HG03025 (cell line): ENCODE measurements at regions not wholly inside any gene's neighbourhood (a gene's known extent, or its start where the extent isn't known, plus 50 kb on each side); places are given as distances from the start of the nearest gene placed in this dataset.

Experiments
- ATAC-seq: cut with Tn5 transposase; IDR thresholded peaks from one replicate; pipeline ENCODE4 v1.9.1; 2021; ENCODE audit warnings: mild to moderate bottlenecking, moderate library complexity; ENCODE audit not compliant: unreplicated experiment, low FRiP score

DNA sequence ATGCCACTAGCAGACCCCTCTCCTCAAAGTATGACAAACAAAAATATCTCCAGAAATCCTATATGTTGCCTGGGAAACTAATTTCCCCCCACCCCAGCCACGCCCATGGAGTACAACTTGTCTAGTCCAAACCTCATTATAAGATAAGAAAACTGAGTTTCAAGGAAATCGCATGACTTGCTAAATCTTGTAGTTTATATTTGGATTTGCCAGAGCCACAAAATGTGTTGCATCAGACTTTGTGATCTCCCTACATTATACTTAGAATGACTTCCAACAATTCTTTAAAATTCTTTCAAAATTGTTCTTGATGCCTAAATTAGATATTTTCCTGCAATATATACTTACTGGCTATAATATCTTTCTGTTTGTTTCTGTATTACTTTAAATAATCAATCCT lies 1034.4 kb downstream of the IGSF11 start:
- no peak for ATAC-seq

DNA sequence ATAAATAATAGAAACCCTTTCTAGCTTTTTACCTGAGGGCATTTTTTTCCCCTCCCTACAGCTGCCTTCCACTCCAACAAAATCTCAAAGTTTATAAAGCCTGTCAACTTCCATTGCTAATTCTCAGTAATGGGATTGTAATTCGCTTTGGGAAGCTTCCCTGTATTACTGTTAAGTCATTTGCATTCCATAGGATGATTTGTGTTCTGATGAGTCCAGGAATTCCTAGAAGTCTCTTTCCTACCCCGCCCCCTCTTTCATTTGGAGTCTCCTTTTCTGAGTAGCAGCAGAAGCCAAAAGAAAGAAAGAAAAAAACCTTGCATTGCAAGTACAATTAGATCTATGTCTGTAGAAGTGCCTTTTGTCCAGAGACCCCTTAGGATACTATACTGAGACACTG lies 1033.3 kb downstream of the IGSF11 start:
- ATAC-seq = no peak

DNA sequence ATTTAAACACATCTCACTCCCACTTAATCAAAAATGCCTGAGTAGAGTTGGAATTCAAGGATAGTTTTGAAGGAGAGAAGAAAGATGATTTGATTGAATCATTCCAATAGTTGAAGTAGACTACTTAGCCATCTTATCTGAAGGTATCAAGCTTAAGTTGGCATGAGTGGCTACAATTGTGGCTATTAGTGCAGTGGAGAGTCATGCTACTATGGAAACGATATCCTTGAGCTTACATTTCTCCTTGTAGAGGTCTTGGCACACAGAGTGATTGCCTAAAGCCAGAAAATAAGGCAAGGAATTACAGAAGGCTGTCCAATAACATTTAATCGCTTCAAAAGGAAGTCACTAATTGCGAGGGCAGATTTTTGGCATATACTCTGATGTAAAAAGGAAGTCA lies 1022.7 kb downstream of the IGSF11 start:
- no peak for ATAC-seq

DNA sequence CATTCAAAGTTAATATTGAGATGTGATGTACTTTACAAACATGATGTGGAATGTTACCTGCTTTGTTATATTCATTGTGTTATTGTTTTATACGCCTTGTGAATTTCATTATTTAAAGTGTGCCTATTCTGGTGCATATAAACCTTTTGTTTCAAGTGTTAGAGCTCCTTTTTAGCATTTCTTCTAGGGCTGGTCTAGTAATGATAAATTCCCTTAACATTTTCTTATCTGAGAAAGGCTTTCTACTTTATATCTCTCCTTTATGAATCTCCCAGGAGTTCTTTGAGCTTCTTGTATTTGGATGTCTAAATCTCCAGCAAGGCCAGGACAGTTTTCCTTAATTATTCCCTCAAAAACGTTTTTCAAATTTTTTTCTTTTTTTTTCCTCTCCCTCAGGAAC lies 1005.6 kb downstream of the IGSF11 start:
- ATAC-seq = no peak

DNA sequence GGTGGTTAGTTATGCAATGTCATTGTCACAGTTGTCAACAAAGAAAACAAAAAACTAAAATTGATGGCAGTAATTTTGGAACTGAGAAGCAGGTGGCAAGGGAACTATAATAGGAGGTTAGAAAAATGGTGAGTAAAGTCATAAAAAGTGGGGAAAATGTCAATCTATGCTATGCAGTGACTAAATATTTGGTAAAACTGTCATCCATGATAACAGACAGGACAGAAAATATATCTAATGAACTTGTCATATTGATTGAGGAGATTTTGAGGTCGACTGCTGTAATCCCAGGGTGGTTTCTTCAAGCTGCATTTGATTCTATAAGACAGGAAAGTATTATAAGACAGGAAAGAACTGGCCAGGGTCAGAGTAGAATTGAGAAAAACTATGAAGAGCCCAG lies 998.4 kb downstream of the IGSF11 start:
- ATAC-seq = no peak

DNA sequence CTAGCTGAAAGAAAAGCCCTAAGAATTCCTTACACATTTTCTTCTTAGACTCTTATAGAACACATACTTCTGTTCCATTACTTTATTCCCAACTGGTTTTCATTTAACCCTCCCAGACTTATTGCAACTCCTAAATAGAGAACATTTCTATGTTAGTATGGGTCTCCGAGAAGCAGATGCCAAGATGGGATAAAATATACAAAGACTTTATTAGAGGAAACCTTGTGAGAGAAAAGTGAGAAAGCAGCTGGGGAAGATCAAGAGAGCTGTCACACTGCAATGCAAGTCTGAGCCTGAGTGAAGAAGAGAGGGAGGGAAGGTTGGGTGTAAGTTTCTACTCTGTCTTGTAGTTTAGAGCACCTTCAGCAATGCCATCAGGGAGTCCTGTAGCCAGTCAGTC lies 979.3 kb downstream of the IGSF11 start:
- no peak for ATAC-seq

DNA sequence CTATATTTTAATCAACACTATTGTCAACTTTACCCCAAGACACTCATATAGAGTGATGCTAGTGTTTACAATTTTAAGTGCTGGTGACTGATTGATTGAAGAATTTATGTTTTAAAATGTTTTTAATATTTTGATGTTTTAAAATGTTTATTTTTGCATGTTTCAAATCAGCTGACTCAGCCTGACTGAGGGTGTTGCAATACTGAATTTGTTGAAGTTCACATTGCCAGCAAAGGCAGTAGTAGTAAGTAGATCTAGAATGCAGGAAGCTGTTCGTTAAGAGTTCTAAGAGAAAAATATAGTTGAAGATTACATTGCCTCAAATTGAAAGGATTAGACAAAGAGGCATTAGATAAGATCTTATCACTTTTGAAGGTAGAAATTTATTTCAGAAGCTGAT lies 977.6 kb downstream of the IGSF11 start:
- ATAC-seq = no peak

DNA sequence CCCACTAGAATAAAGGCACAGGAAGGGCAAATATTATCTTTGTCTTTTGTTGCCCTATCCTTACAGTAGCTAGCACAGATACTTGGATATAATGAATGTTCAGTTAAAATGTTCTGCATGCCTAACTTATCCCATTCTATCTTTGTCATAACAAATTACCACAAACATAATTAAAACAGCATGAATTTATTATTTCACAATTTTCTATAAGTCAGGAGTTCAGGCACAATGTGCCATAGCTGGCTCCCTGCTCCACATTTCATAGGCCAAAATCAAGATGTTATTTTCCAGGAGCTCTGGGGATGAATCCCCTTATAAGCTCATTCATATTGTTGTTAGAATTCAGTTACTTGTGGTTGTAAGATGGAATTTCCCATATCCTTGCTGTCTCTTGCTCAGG lies 975.5 kb downstream of the IGSF11 start:
- no peak for ATAC-seq

DNA sequence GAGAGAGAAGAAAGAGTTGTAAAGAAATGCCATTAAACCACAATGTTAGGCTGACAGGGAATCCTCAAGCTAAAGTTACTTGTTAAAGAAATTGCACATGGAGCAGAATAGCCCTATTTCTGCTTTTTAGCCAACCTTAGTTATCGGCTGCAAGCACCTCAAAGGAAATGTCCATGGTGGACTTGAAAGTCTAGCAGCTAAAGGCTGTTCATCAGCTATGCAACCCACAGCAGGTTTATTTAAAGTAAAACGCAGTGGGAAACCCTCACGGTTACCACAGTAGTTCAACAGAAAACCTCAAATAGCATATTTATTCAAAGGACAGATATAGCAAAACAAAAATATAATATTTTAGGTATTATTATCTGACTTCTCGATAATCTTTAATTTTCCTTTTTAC lies 967.2 kb downstream of the IGSF11 start:
- ATAC-seq = no peak

DNA sequence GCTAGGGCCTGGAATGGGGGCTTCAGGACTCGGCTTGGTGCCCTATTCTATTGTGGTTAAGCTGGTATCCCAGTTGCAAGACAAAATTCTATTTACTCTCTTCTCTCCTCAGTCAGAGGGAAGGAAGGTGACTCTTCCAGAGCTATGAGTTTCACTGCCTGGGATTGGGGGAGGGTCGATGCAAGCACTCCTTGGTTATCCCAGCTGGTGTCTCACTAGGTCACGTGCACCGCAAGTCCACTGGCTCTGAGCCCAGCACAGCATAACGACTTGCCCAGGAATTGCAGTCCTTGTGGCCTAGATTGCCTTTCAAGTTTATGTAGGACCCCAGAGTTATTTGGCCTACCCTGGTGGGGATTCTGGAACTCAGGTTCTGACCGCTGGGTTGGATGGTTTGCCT lies 958.8 kb downstream of the IGSF11 start:
- no peak for ATAC-seq

DNA sequence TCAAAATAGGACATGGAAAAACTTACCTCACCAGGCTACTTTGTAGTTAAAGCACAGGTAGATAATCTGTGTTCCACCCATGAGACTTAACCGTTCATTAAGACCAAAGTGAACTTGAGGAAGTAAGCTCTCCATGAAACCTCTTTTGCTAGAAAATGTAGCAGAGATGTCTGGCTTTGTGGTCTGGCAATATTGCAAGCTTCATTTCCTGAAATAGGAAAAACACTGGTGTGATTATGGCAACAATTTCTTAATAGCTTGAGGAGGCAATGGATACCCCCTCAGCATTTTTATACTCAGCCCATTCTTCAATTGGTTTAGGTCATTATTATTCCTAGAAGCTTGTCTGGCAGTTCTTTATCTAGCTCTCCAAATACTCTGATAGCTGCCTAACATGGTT lies 957.3 kb downstream of the IGSF11 start:
- ATAC-seq = no peak

DNA sequence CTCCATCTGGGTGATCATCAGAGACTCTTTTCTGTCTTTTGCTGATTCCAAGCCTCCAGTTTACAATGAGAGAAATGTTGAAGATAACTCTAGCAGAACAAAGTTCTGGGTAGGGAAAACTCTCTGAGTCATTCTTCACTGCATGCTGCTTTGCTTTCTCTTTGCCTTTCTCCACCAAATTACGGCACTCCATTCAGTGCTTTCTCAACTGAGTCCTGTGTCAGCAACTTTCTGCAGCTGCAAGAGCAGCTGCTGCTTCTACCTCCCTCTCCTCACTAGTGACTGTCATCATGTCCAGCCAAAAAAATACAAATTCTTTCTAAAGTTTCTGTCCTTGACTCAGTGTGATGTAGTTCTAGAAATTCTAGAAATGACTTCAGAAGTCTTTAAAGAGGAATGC lies 953.8 kb downstream of the IGSF11 start:
- ATAC-seq = no peak

DNA sequence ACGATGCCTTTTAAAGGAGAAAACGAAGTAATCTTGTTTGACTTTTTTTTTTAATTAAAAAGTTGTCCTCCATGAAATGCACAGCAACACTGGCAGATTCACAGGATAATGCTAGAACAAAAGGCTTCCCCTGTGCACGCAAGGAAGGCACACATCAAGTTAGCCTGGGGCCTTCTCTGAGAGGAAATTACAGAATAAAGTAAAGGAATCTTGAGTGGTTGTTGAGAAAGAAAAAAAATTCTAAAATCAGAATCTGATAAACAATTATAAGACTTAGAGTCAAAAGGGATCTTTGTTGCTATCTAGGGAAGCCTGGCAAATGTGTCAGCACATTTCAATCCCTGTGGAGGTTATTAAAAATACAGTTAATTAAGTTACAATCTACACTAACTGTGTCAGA lies 946.0 kb downstream of the IGSF11 start:
- ATAC-seq = no peak

DNA sequence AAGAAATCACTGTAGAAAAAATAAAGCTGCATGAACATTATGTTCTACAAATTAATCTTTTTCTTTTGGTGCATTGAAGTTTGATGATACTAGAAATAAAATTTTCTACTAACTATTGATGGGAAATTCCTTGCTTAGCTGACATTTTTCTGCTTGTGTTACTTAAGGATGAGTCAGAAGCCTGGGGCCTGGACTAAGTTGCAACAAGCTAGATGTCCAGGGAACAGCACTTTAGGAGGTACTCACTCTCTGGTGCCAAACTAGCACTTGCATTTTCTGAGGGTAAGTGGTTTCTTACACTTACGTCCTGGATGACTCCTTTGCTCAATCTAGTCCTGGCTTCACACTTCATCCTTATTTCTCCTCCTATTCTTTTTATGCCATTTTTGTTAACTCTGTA lies 945.1 kb downstream of the IGSF11 start:
- no peak for ATAC-seq

DNA sequence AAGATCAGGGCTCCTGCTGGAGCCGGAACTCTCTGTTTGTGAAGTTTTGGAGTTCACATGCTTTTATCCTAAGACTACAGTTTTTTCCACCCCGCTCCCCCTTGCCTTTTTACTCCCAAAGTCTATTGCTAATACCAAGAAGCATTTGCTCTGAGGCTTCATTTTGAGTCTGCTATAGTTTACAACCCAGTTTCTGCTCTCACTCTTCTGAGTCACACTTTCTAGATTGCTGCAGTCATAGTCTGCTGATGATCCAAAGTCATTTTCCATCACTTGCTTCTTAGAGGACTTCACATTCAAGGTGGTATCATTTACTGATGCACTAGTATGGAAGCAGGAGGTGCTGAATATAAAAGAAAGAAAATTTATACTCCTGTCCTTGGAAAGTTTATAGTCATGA lies 937.4 kb downstream of the IGSF11 start:
- no peak for ATAC-seq

DNA sequence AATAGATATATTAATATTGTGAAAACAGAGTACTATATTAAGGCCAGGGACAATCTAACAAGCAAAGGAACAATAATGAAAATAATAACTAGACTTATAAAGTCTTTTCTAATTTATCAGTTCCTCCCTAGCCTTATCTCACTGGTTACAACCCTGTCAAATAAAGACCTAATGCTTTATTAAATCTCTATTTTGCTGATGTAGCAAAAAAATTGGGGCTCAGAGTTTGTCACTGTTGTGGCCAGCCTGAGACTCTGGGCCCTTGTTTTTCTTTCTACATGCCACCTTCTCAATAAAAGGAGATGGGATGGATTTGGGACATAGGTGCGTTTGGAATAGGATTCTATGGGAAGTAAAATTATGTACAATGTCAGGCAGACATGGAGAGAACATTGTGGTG lies 937.0 kb downstream of the IGSF11 start:
- ATAC-seq = no peak

DNA sequence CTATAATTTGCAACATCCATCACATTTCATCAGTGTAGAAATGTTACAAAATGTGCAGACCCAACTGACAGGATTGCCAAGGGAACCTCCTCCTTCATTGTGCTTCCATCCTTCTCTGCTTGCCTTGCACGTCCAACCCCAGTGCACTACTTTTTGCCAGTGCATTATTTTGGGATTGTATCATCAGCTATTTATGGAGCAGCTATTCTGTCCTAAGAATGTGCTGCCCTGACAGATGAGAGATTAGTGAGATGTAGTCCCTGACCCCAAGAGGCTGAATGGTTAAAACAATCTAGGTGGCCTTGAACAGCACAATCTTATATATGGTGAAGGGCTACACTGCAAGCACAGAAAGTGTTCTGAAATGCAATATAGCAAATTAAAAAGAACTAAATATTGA lies 935.8 kb downstream of the IGSF11 start:
- no peak for ATAC-seq

DNA sequence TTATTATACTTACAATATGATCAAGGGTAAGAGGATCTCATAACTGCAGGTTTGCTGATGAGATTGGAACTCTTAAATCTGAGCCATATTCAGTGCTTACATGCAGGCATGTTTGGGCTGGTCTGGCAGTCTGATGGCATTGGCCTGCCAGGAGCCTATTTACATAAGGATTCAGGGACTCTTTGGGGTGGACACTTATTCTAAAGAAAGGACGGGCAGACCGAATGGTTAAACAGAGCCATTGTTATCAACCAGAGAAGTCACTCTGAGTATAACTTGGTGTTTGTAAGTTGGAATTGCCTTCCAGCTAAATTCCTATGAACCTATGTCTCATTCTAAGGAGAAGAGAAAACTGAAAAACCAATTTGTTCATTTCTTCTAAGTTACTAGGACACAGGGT lies 932.8 kb downstream of the IGSF11 start:
- ATAC-seq = no peak

DNA sequence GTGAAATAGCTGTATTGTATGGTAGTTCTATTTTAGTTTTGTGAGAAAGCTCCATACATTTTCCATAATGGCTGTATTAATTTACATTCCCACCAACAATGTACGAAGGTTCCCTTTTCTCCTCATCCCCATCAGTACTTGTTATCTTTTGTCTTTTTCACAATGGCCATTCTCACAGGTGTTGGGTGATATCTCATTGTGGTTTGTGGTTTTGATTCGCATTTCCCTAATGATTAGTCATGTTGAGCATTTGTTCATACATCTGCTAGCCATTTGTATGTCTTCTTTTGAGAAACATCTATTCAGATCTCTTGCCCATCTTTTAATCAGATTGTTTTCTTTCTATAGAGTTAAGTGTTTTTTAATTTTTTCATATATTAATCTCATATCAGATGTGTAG lies 931.9 kb downstream of the IGSF11 start:
- no peak for ATAC-seq

DNA sequence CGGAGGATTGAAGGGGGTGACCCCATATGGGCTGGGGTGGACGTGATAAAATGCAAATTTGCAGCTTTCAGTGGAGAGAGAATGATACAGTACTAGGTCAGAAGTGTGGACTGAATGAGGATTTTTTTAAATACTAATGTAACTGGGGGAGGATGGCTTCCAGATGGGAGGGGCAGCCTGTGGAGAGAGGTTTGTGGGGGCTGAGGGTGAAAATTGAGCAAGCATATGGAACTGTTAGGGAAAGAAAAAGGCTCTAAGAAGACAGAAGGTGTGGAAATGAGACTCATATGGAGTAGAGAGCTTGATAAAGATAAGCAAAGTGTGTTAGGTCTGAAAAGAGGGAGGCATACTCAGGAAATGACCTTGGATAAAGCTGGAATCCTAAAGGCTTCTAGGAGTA lies 926.4 kb downstream of the IGSF11 start:
- ATAC-seq = no peak

DNA sequence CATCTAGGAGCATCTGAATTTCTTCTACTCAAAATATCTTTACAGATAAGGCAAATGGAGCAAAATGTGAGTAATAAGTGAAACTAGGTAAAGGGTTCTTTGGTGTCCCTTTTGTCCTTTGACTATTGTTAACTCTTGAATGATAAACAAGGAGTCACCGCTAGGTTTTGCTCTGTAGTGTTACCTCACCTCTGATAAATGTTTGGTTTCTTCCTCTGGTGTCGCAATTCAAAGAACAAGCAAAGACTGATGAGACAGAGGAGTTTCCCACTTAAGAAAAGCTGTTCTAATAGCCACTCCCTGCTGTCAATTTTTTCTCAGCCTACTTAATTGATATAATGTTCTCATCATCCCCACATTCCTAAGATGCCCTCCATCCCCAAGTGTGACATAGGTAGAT lies 925.9 kb downstream of the IGSF11 start:
- no peak for ATAC-seq

DNA sequence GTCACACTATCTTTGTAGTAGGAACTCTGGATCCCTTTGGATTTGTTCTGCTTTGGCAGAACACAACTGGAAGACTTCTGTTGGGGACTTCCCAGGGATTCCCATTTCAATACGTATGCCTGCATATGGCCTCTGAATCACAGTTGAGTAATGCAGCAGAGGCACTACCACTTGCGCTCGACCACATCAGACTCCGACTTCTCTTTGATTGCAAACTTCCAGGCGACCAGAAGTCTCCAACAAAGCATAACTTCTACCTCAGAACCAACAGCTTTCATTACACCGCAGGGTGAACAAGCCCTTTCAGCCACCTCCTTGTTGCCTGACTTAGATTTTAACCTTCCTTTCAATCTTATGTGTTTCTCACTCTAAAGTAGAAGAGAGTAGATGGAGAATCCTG lies 924.4 kb downstream of the IGSF11 start:
- ATAC-seq = no peak

DNA sequence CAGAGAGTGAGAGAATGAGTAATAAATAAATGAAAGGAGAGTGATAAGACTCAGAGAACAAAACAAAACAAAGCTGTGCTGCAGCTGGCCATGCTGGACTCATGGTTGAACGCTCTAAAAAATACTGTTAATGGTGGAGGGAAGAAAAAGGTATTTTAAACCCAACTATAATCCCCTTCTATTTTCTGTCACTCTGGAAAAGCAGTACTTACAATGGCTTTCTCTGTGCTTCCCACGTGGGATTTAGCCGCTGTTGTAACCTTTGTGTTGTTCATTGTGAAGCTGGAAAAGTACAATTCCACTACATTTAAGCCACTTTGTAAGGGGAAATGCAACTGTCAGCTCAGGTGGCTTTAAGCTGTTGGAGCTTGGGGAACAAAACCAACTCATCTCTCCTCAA lies 917.7 kb downstream of the IGSF11 start:
- ATAC-seq = no peak

DNA sequence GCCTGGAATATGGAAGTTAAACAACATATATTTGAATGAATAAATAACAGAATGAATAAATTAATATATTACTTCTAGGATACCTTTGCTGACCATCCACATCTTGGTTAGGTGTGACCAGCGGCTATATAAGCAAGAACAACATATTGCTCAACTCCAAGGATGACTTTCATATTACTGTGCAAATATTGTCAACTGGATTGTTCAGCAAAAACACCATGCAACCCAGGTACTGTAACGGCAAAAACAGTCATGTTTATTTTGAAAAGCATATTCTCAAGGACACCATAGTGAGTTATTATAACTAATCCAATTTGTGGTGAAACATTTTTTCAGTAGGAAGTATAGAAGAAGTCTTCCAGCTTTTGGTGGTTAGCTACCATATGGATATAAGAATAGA lies 907.9 kb downstream of the IGSF11 start:
- no peak for ATAC-seq
